ENCODE measurements at regions not wholly inside any gene's neighbourhood (a gene's known extent, or its start where the extent isn't known, plus 50 kb on each side); places are given as distances from the start of the nearest gene placed in this dataset.

DNA sequence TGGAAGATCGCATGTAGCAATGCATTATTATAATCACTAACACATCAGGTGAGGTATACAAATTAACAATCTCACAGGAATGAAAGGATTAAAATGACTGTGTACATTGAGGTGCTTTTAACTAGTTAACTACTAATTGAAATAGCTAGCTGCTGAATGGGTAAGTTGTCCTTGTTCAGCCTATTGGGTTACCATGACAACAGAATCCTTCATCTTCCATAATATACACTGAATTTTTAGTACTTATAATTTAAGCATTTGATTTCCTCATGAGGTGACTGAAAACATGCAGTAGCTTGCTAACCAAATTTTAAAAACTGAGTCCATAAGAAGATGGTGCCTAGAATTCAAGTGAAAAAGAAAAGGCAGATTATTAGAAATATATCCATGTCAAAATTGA, 347.9 kb downstream of the FAT3 start:
- H3K9me3 Mint-ChIP-seq (ENCODE audit: unreplicated experiment), result no peaks in the 10 kb centered on the region
- Histone ChIP-seq H3K27me3 (replicated peaks; ENCODE audit: control insufficient read depth, insufficient read depth, low read length) (no peaks in the 10 kb centered on the region), H3K36me3 (ENCODE audit: control insufficient read depth, insufficient read depth, low read length) (no peaks in the 10 kb centered on the region), H3K4me1 (no peaks in the 10 kb centered on the region), H3K4me3 (ENCODE audit: low read depth, low read length) (no peak overlapping the region), H3K9me3 (no peaks in the 10 kb centered on the region)
- POLR2A ChIA-PET, result no interaction called here
- TF ChIP-seq, protein P1, sequence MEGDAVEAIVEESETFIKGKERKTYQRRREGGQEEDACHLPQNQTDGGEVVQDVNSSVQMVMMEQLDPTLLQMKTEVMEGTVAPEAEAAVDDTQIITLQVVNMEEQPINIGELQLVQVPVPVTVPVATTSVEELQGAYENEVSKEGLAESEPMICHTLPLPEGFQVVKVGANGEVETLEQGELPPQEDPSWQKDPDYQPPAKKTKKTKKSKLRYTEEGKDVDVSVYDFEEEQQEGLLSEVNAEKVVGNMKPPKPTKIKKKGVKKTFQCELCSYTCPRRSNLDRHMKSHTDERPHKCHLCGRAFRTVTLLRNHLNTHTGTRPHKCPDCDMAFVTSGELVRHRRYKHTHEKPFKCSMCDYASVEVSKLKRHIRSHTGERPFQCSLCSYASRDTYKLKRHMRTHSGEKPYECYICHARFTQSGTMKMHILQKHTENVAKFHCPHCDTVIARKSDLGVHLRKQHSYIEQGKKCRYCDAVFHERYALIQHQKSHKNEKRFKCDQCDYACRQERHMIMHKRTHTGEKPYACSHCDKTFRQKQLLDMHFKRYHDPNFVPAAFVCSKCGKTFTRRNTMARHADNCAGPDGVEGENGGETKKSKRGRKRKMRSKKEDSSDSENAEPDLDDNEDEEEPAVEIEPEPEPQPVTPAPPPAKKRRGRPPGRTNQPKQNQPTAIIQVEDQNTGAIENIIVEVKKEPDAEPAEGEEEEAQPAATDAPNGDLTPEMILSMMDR (IDR thresholded peaks at IDR 0.05; ENCODE audit: insufficient read depth in 1 of 2, low read depth in 1 of 2, low read length in 1 of 2, severe bottlenecking in 1 of 2, unreplicated experiment in 1 of 2), result no peak
- H3K27me3 Mint-ChIP-seq (ENCODE audit: insufficient read depth, unreplicated experiment), result peaks cover 14% of the 10 kb centered on the region
- H3K36me3 Mint-ChIP-seq (ENCODE audit: insufficient read depth, unreplicated experiment), result no peaks in the 10 kb centered on the region
- no peak for DNase-seq
- intact Hi-C loops (cut with micrococcal nuclease; ENCODE audit: unreplicated experiment), result no loop called here
- H3K27ac Mint-ChIP-seq (ENCODE audit: unreplicated experiment), result no peak overlapping the region
- BruUV-seq (replicated peaks), result no TSS peak
- H3K4me1 Mint-ChIP-seq (ENCODE audit: low read depth, unreplicated experiment), result no peaks in the 10 kb centered on the region
- CTCF ChIA-PET, result no interaction called here
- no peak overlapping the region for H3K4me3 Mint-ChIP-seq (ENCODE audit: unreplicated experiment)

DNA sequence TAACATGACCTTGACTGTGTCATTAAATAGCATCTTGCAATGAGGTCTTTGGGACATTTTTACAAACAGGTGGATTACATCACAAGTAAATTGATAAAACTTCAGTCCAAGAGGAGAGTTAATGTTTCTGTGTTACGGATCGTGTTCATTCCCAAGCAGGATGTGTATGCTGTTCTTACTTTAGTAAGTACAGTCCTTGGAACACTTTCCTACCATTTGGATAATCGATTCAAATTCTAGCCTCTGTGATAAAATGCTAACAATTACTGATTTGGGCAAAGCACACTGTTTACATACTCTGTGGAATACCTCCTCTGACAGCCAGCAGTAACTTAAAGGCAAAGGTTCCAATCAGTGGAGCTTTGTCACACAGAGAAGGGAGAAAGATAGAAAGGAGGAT, 351.7 kb downstream of the FAT3 start:
- ChIA-PET POLR2A (no interaction called here), CTCF (no interaction called here)
- no TSS peak for BruUV-seq (replicated peaks)

DNA sequence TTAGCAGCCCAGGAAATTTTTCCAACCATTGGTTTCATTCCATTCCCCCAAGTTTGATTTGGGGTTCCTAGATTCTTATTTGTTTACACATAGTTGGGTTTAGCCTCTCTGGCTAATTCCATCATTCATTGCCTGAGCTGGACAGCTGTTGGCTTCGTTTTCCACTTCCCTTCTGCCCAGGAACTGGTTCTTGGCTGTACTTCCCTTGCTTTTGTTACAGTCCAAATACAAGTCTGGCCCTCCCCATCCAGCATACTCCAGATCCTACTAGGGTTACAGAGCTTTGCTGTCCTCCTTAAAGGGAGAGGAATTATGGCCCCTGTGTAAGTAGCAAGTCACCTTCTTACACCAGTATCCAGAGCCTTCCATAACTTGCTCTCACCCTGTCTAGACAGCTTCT, 356.3 kb downstream of the FAT3 start:
- no peak overlapping the region for H3K27ac Mint-ChIP-seq (ENCODE audit: unreplicated experiment)
- H3K9me3 Mint-ChIP-seq (ENCODE audit: unreplicated experiment), result no peaks in the 10 kb centered on the region
- H3K9me3 ChIP-seq, result no peaks in the 10 kb centered on the region
- intact Hi-C loops (cut with micrococcal nuclease; ENCODE audit: unreplicated experiment), result no loop called here
- no peaks in the 10 kb centered on the region for H3K4me1 ChIP-seq
- no peaks in the 10 kb centered on the region for H3K36me3 ChIP-seq (ENCODE audit: control insufficient read depth, insufficient read depth, low read length)
- H3K27me3 Mint-ChIP-seq (ENCODE audit: insufficient read depth, unreplicated experiment), result peaks cover 3% of the 10 kb centered on the region
- no peaks in the 10 kb centered on the region for H3K4me1 Mint-ChIP-seq (ENCODE audit: low read depth, unreplicated experiment)
- no peaks in the 10 kb centered on the region for H3K36me3 Mint-ChIP-seq (ENCODE audit: insufficient read depth, unreplicated experiment)
- H3K4me3 Mint-ChIP-seq (ENCODE audit: unreplicated experiment), result no peak overlapping the region
- no peak for DNase-seq
- BruUV-seq (replicated peaks), result no TSS peak
- CTCF ChIA-PET, result no interaction called here
- H3K27me3 ChIP-seq (replicated peaks; ENCODE audit: control insufficient read depth, insufficient read depth, low read length), result no peaks in the 10 kb centered on the region
- POLR2A ChIA-PET, result no interaction called here
- H3K4me3 ChIP-seq (ENCODE audit: low read depth, low read length), result no peak overlapping the region
- TF ChIP-seq, protein P1 (IDR thresholded peaks at IDR 0.05; ENCODE audit: insufficient read depth in 1 of 2, low read depth in 1 of 2, low read length in 1 of 2, severe bottlenecking in 1 of 2, unreplicated experiment in 1 of 2), result no peak

More for the DNA sequence above, 351.7 kb downstream of the FAT3 start:
- no peak for DNase-seq
- H3K27me3 ChIP-seq (replicated peaks; ENCODE audit: control insufficient read depth, insufficient read depth, low read length), result no peaks in the 10 kb centered on the region
- no peaks in the 10 kb centered on the region for H3K36me3 ChIP-seq (ENCODE audit: control insufficient read depth, insufficient read depth, low read length)
- no peak overlapping the region for H3K4me3 ChIP-seq (ENCODE audit: low read depth, low read length)
- H3K9me3 Mint-ChIP-seq (ENCODE audit: unreplicated experiment), result no peaks in the 10 kb centered on the region
- H3K27ac Mint-ChIP-seq (ENCODE audit: unreplicated experiment), result no peak overlapping the region
- intact Hi-C loops (cut with micrococcal nuclease; ENCODE audit: unreplicated experiment), result no loop called here
- no peaks in the 10 kb centered on the region for H3K4me1 ChIP-seq
- H3K4me1 Mint-ChIP-seq (ENCODE audit: low read depth, unreplicated experiment), result no peaks in the 10 kb centered on the region
- TF ChIP-seq, protein P1 (IDR thresholded peaks at IDR 0.05; ENCODE audit: insufficient read depth in 1 of 2, low read depth in 1 of 2, low read length in 1 of 2, severe bottlenecking in 1 of 2, unreplicated experiment in 1 of 2), result no peak
- no peaks in the 10 kb centered on the region for H3K36me3 Mint-ChIP-seq (ENCODE audit: insufficient read depth, unreplicated experiment)
- no peak overlapping the region for H3K4me3 Mint-ChIP-seq (ENCODE audit: unreplicated experiment)
- H3K27me3 Mint-ChIP-seq (ENCODE audit: insufficient read depth, unreplicated experiment), result peaks cover 14% of the 10 kb centered on the region
- H3K9me3 ChIP-seq, result no peaks in the 10 kb centered on the region

Data from Caco-2 (cell line).